Hematopoietic multipotent progenitor cell treated with erythropoietin and hydrocortisone succinate and interleukin-3 and kit ligand, for 17 days (in vitro differentiated cells): ENCODE measurements at regions not wholly inside any gene's neighbourhood (a gene's known extent, or its start where the extent isn't known, plus 50 kb on each side); places are given as distances from the start of the nearest gene placed in this dataset.
"Not testable (repeated sequence)": the region's sequence is repeated elsewhere in the genome, so short reads cannot be mapped to it uniquely, and the experiment has no call there.

ENCODE experiments used
- DNase-seq: peaks from one replicate; pipeline ENCODE4 v3.0.0-alpha.2; 2015; ENCODE audit warnings: low spot score

DNA sequence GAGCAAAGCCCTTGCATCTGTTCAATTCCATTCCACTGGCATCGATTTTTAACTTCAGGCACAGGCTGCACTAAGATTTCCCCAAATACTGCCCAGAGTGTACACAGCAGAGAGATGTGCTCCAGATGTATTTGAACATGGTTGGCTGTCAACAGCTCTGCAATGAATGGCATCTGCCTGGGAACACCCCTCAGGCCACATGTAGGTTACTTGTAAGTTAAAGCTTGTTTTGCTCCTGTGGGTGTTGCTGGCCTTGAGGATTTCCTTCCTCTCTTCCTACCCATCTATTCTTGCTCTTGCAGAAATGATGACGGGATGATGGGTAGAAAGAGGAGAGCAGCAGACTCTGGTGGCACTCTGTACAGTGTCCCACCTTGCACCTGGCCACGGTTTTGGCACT lies 69.3 kb upstream of the HELT start:
- no peak for DNase-seq

DNA sequence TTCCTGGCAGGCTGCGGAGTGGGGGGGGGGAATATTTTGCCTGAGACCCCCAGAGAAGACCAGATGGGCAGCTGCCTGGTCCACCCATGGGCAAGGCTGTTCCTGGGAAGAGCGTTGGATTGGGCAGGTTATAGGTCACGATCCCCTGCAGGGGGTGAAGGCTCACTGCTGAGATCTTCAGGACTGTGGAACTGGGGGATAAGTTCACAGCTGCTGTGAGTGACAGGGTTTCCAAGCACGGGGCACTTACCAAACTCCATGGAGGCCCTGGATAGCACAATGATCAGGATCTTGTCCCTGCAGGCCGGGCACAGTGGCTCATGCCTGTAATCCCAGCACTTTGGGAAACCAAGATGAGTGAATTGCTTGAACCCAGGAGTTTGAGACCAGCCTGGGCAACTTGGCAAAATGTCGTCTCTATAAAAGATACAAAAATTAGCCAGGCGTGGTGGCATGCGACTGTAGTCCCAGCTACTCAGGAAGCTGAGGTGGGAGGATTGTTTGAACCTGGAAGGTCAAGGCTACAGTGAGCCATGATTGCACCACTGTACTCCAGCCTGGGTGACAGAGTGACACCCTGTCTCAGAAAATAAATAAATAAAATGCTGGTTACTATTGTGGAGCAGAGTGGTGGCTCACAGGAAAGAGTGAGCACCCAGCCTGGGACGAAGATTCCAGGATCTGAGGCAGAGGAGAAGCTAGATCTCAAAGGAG lies 68.0 kb upstream of the HELT start:
- no peak for DNase-seq

DNA sequence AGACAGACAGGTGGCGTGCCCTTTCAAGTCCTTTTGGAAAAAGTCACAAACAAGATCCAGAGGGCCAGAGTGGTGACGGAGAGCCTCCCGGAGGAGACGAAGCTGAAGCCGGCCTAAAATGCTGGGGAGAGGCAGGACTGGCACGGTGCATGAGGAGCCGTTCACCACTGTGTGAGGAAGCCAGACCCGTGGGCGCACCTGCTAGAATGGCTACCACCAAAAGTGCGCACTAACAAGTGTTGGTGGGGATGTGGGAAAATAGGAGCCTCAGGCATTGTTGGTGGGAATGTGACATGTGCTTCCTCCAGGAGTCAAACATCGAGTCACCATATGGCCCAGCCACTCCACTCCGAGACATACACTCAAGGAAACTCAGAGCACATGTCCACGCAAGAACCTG lies 67.4 kb upstream of the HELT start:
- no peak for DNase-seq

DNA sequence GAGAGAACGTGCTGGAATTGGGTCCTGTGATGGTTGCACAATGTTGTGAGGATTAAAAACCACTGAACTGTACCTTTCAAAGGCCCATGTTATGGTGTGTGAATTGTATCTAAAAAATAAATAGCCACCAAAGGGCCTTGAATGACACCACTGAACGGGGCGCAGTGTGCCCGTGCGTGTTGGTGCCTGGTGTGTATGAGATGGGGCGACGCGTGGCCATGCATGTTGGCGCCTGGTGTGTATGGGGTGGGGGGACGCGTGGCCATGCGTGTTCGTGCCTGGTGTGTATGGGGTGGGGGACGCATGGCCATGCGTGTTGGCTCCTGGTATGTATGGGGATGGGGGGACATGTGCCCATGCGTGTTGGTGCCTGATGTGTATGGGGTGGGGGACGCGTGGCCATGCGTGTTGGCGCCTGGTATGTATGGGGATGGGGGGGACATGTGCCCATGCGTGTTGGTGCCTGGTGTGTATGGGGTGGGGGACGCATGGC lies 66.6 kb upstream of the HELT start:
- DNase-seq: no peak

DNA sequence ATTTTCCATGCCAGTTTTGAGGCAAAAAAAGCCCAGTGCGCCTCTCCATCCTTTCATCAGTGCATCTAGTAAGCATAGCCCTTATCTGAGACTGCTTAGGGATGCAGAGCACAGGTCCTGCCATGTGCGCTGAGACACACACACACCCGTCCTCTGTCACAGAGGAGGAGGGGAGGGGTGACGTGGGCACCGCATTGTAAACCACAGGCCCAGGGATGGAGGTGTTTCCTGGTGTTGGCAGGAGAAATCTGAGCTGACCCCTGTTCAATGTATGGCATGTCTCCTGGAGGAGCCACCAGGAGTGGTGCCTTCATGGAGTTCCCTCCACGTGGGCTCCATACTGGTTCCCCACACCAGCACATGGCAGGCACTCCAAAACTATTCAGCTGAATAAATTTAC lies 65.8 kb upstream of the HELT start:
- no peak for DNase-seq

DNA sequence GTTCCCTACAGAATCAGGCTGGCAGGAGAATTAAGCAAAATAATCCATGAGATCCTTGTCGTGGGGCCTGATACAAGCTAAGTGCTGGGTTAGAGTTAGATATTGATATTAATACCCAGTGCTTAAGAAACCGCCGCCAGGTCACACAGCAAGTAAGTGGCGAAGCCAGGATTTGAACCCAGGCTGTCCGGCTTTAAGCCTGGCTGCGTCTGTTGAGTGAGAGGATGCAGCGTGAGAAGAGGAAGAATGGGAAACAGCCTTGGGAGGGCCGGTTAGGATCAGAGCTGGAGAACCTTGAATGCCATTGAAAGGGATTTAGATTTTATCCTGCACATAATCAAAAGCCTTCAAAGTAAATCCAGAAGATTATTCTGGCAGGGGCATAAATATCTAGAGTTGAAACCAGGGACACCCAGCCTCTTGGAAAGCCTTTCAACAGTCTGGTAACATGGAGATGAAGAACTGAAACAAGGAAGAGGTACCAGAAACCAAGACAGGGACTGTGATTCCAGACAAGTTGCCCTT lies 64.8 kb upstream of the HELT start:
- DNase-seq: no peak

DNA sequence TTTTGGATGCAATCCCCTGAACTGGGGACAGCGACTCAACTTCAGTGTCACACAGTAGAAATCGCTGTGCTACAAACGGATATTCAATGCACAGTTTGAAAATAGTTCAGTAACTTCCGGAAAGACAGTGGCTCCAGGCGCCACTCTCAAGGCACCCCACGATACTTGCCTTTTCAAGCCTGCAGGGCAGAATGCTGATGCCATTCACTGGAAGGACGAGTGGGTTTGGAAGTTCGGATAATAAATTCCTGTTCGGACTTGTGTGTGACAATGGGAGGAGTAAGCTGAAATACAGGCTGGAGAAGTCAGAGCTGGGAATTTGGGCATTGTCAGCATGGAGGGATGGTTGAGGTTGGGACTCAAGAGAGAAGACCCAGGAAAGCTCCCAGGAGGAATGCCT lies 64.3 kb upstream of the HELT start:
- DNase-seq: no peak

DNA sequence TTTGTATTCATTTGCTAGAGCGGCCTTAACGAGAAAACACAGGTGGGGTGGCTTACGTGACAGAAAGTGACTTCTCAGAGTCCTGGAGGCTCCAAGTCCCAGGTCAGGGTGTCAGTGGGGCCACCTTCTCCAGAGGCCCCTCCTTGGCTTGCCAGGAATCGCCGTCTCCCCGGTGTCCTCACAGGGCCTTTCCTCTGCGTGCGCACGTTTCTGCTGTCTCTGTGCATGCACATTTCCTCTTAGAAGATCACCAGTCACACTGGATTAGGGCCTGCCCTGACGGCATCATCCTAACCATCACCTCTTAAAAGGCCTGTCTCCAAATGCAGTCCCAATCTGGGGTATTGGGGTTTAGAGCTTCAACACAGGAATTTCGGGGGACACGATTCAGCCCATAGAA lies 63.8 kb upstream of the HELT start:
- no peak for DNase-seq

DNA sequence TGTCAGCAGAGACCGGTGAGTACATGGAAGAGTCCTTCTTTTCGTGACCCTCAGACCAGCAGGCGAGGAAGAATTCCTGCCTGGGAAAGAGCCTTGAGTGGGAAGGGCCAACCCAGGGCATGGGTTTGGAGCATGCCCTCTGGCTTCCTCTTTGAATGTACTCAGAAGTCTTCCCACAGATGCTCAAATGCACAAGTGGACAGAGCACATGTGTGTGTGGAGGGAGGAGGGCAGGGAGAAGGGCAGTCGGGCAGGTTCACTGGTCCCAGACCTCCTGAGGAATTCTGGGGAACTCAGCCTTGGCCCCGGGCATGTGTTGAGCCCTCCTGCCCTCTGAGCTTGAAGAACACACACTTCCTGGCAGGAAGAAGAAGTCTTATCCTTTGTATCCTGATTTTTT lies 63.2 kb upstream of the HELT start:
- no peak for DNase-seq

DNA sequence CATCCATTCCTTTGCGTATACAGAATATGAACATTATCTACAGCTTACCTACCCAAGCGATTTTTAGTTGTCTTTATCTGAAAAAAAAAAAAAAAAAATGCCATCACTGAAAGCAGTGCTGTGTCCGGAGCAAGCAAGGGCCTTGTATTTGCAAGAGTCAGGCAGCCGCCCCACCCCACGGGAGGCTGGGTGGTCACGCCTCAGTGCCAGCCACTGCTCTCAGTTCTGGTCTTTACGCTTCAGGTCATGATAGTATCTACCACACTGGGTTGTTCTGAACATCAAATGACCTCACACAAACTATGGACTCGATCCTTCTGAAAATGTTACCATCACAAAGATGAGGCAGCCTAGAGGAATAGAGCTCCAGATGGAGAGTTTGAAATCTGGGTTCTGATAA lies 62.7 kb upstream of the HELT start:
- no peak for DNase-seq

DNA sequence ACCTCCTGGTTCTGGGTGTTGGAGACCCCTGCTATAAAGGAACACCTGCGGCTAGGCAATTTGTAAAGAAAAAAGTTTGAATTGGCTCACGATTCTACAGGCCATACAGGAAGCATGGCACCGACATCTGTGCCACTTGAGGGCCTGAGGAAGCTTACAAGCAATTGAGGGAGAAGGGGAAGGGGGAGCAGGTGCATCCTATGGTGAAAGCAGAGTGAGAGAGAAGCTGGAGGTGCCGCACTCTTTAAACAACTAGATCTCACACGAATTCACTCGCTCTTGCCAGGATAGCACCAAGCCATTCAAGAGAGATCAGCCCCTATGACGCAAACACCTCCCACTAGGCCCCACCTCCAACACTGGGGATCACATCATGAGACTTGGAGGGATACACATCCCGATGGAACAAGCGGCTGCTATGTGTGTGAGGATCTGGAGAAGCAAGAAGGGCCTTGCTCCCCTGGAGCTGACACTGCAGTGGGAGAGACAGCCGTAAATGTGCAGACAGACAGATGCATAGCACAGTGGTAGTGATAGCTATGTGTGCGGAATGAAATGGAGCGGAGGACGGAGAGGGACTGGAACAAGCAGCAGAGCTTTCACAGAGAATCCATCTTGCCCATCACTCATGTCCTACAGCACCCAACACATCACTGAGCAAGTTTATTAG lies 60.7 kb upstream of the HELT start:
- no peak for DNase-seq

DNA sequence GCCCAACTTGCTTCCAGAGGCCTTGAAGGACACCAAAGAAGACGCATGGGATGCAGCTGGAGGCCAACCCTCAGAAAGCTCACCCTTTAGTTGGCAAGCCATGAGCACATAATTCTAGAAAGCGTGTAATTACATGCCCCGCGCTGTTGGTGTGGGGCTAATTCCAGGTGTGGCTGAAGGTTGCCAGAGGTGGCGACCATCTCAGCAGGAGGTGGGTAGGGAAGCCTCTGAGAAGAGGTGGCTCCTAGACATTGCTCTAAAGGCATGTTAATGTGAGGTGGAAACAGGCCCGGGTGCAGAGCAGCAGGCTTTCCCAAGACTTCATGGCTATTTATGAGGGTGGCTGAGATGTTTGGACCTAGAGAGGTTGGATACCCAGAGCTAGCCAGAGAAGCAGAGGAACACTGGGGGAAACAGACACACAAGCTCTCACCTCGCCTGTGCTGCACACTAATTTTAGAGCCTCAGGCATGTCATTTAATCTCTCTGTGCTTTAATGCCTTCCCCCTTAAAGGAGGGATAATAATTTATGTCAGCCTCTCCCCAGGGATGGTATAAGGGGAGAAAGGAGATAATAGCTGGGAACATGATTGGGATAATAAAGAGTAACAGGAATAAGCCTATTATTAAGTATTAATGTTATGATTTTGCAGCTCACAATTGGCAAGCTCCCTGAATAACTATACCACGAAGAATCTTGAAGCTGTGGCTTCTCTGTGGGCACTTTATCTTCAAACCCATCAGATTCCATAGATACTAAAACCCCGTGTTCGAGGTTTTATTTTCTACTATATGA lies 60.0 kb upstream of the HELT start:
- DNase-seq: no peak

DNA sequence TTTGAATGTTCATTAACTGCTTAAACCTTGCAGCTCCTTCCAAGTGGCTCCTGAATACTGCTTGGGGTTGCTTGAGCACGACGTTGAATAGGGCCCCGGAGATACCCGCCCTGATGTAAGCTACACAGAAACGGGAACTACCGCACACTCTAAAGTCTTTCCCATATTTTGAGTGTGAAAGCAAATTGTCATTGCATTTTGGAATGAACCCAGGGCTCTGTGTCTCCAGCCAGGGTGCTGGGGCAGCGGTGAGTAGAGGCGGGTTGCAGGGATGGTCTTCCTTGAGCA lies 59.4 kb upstream of the HELT start:
- DNase-seq: no peak

DNA sequence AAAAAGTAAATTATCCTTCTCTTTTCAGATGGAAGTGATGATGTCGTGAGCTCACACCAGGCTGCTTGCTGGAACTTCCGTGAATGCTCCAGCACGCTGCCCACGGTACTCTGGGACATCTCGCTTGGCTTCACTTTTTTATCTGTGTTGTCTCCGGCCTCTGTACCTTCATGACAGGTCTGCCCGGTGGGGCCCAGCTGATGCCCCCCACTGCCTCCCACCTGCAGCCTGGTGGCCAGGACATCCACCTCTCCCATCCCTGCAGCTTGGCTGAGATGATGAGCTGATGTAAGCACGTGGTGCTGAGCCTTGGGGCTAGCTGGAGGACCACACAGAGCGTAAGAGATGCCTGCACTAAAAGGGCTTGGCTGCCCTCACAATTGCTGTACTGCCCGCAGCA lies 59.0 kb upstream of the HELT start:
- no peak for DNase-seq

DNA sequence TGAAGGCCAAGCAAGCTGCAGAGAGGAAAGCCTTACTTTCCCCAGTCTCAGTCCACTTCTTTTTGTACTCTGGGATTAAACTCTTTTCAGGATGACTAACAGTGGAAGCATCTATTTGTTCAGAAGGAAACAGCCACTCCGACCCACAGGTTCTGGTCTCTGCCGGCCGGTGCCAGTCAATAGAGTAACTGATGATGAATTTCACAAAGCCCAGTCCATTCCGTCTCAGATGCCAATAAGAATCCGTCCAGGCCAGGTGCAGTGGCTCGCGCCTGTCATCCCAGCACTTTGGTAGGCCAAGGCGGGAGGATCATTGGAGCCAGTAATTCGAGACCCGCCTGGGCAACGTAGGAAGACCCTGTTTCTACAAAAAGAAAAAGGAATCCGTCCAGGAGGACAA lies 58.5 kb upstream of the HELT start:
- no peak for DNase-seq

DNA sequence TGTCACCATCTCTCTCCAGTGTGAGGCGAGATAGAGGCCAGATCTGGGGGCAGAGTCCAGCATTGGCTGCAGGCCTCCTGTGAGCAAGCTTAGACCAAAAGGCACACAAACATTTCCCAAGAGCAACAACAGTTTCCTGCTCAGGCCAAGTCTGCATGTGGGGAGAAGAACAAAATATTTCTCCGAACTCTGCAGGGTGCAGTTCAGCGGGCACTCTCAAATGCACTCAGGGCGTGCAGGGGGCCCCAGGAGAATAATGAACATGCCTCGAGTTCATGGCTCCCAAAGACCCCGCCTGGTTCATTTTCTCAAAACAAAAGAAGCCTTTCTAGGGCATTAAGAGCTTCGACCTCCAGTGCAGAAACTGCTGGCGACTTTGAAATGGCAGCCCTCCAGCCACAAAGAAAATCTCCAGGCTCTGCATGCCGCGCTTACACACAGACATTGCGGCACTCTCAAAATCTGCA lies 57.8 kb upstream of the HELT start:
- DNase-seq: no peak

DNA sequence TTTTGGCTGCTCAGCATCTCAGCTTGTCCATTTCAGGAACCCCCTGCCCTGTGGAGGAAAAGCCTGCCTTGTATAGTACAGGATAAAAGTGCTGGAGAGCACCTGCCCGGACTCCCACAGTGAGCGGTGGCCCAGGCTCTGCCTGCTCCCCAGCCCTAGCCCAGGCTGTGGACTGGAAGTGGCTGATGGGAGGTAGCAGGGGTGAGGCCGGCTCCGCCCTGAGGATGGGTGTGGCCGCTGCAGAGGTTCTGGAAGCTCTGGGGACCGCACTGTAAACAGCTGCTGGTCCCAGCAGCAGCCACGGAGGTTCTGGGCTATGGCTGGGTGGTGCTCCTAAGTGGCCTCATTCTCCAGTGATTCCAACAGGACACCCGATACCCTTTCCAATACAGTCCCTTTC lies 56.6 kb upstream of the HELT start:
- DNase-seq: no peak

DNA sequence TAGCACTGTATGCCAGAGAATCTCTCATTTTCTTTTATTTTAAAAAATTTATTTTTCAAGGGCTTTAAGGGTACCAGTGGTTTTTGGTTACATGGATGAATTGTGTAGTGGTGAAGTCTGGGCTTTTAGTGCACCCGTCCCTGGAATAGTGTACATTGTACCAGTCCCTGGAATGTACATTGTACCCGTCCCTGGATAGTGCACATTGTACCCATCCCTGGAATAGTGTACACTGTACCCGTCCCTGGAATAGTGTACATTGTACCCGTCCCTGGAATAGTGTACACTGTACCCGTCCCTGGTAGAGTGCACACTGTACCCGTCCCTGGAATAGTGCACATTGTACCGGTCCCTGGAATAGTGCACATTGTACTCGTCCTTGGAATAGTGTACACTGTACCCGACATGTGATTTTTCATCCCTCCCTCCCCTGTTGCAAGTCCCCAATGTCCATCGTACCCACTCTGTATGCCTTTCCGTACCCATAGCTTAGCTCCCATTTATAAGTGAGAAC lies 56.1 kb upstream of the HELT start:
- DNase-seq: no peak

DNA sequence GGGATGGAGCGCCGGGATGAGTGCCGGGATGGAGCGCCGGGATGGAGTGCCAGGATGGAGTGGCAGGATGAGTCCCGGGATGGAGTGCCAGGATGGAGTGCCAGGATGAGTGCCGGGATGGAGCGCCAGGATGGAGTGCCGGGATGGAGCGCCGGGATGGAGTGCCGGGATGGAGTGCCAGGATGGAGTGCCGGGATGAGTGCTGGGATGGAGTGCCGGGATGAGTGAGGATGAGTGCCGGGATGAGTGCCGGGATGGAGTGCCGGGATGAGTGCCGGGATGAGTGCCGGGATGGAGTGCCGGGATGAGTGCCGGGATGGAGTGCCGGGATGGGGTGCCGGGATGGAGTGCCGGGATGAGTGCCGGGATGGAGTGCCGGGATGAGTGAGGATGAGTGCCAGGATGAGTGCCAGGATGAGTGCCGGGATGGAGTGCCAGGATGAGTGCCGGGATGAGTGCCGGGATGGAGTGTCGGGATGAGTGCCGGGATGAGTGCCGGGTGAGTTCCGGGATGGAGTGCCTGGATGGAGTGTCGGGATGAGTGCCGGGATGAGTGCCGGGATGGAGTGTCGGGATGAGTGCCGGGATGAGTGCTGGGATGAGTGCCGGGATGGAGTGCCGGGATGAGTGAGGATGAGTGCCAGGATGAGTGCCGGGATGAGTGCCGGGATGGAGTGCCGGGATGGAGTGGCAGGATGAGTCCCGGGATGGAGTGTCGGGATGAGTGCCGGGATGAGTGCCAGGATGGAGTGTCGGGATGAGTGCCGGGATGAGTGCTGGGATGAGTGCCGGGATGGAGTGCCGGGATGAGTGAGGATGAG lies 52.9 kb upstream of the HELT start:
- DNase-seq: not testable (repeated sequence)

DNA sequence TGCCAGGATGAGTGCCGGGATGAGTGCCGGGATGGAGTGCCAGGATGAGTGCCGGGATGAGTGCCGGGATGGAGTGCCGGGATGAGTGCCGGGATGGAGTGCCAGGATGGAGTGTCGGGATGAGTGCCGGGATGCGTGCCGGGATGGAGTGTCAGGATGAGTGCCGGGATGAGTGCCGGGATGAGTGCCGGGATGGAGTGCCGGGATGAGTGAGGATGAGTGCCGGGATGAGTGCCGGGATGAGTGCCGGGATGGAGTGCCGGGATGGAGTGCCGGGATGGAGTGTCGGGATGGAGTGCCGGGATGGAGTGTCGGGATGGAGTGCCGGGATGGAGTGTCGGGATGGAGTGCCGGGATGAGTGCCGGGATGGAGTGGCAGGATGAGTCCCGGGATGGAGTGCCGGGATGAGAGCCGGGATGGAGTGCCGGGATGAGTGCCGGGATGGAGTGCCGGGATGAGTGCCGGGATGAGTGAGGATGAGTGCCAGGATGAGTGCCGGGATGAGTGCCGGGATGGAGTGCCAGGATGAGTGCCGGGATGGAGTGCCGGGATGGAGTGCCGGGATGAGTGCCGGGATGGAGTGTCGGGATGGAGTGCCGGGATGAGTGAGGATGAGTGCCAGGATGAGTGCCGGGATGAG lies 52.1 kb upstream of the HELT start:
- not testable (repeated sequence) for DNase-seq

DNA sequence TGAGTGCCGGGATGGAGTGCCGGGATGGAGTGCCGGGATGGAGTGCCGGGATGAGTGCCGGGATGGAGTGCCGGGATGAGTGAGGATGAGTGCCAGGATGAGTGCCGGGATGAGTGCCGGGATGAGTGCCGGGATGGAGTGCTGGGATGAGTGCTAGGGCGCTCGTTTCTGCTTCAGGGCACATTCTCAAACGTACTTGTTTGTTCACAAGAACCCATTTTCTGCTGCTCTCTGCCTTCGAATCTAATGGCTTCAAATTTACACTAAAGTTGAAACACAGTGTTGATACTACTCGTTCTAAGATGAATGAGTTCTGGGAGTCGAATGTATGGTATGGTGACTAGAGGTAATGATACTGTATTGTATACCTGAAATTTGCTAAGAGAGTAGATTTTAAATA lies 50.6 kb upstream of the HELT start:
- not testable (repeated sequence) for DNase-seq
